Retinal pigment epithelial cell (primary cell): ENCODE measurements at regions not wholly inside any gene's neighbourhood (a gene's known extent, or its start where the extent isn't known, plus 50 kb on each side); places are given as distances from the start of the nearest gene placed in this dataset.

ENCODE experiments used
- DNase-seq: peaks from one replicate; pipeline ENCODE4 v3.0.0-alpha.2; 2010; ENCODE audit warnings: low read depth
- H3K4me3 ChIP-seq: 2 replicates; pipeline ENCODE4 v1.5.1; 2011; ENCODE audit warnings: mild to moderate bottlenecking, low read length, control low read depth, moderate library complexity
- CTCF ChIP-seq: conservative IDR thresholded peaks from 2 replicates; pipeline ENCODE4 v1.5.1; 2011; ENCODE audit warnings: low read depth, low read length, control low read depth, inconsistent platforms

GRCh38 chr14:101224356-101225156 lies 321.0 kb upstream of the RTL1 start:
- no peak for TF ChIP-seq CTCF
- no peak for DNase-seq
- H3K4me3 ChIP-seq: no peak overlapping the region

GRCh38 chr14:101225157-101226152 lies 321.9 kb upstream of the RTL1 start:
- no peak for TF ChIP-seq CTCF
- H3K4me3 ChIP-seq: no peak overlapping the region
- DNase-seq: no peak

GRCh38 chr14:101226265-101226602 lies 322.7 kb upstream of the RTL1 start:
- H3K4me3 ChIP-seq: no peak overlapping the region
- DNase-seq: no peak
- TF ChIP-seq CTCF: no peak

- no peak overlapping the region for H3K4me3 ChIP-seq
- TF ChIP-seq CTCF: no peak
- DNase-seq: no peak
These were observed 323.3 kb upstream of the RTL1 start for GRCh38 chr14:101226603-101227425.

- no peak for DNase-seq
- no peak for TF ChIP-seq CTCF
- H3K4me3 ChIP-seq: no peak overlapping the region
These were observed 324.4 kb upstream of the RTL1 start for GRCh38 chr14:101227611-101228594.
